ENCODE measurements at regions not wholly inside any gene's neighbourhood (a gene's known extent, or its start where the extent isn't known, plus 50 kb on each side); places are given as distances from the start of the nearest gene placed in this dataset.

- WGBS (ENCODE audit: insufficient coverage, low coverage, low lambda C conversion rate, missing lambda C conversion rate), result 21% methylated on average over 2 of the region's 3 CpGs
- Histone ChIP-seq H3K4me1 (no peaks in the 10 kb centered on the region), H3K9me3 (no peaks in the 10 kb centered on the region), H3K4me3 (no peak overlapping the region), H3K36me3 (no peaks in the 10 kb centered on the region), H3K27me3 (no peaks in the 10 kb centered on the region), H3K27ac (no peak overlapping the region)
- TF ChIP-seq POLR2A (IDR thresholded peaks at IDR 0.05) (no peak), CTCF (IDR thresholded peaks at IDR 0.05) (no peak)
- DNase-seq (no peak), ATAC-seq (no peak)
- intact Hi-C loops (cut with DNase I), result no loop called here
These were observed 81.4 kb upstream of the UQCRFS1 start for GRCh38 chr19:29294343-29294811.

GRCh38 chr19:29295285-29295684, 82.3 kb upstream of the UQCRFS1 start:
- Histone ChIP-seq H3K36me3 (no peaks in the 10 kb centered on the region), H3K27me3 (no peaks in the 10 kb centered on the region), H3K9me3 (no peaks in the 10 kb centered on the region), H3K4me1 (no peaks in the 10 kb centered on the region), H3K27ac (no peak overlapping the region), H3K4me3 (no peak overlapping the region)
- intact Hi-C loops (cut with DNase I), result no loop called here
- ATAC-seq (no peak), DNase-seq (peak in 1 of 3 donors; percentile 21)
- WGBS (ENCODE audit: insufficient coverage, low coverage, low lambda C conversion rate, missing lambda C conversion rate), result 44% methylated on average over 2 of the region's 2 CpGs
- TF ChIP-seq POLR2A (IDR thresholded peaks at IDR 0.05), result no peak
- no peak for TF ChIP-seq CTCF (IDR thresholded peaks at IDR 0.05)

GRCh38 chr19:29297381-29297780, 84.4 kb upstream of the UQCRFS1 start:
- no peak overlapping the region for H3K27ac ChIP-seq
- H3K36me3 ChIP-seq, result no peaks in the 10 kb centered on the region
- no peak overlapping the region for H3K4me3 ChIP-seq
- peak in 1 of 3 donors; percentile 12 for DNase-seq
- H3K4me1 ChIP-seq, result no peaks in the 10 kb centered on the region
- no peak for ATAC-seq
- no peaks in the 10 kb centered on the region for H3K27me3 ChIP-seq
- H3K9me3 ChIP-seq, result no peaks in the 10 kb centered on the region
- WGBS (ENCODE audit: insufficient coverage, low coverage, low lambda C conversion rate, missing lambda C conversion rate), result 69% methylated on average over 6 of the region's 6 CpGs
- TF ChIP-seq POLR2A (IDR thresholded peaks at IDR 0.05), result no peak
- TF ChIP-seq CTCF (IDR thresholded peaks at IDR 0.05), result no peak
- intact Hi-C loops (cut with DNase I), result no loop called here

GRCh38 chr19:29299416-29300380, 86.7 kb upstream of the UQCRFS1 start:
- Histone ChIP-seq H3K4me1 (no peaks in the 10 kb centered on the region), H3K27ac (no peak overlapping the region), H3K4me3 (no peak overlapping the region), H3K9me3 (no peaks in the 10 kb centered on the region), H3K27me3 (no peaks in the 10 kb centered on the region), H3K36me3 (no peaks in the 10 kb centered on the region)
- intact Hi-C loops (cut with DNase I), result no loop called here
- WGBS (ENCODE audit: insufficient coverage, low coverage, low lambda C conversion rate, missing lambda C conversion rate), result 57% methylated on average over 4 of the region's 15 CpGs
- ATAC-seq (no peak), DNase-seq (peak in 1 of 3 donors; percentile 35)
- no peak for TF ChIP-seq CTCF (IDR thresholded peaks at IDR 0.05)
- TF ChIP-seq POLR2A (IDR thresholded peaks at IDR 0.05), result no peak

Measured in right lobe of liver (tissue), 6 donors.